NCI-H748 treated with DMSO at 0.1 percent for 48 hours (cell line): ENCODE measurements at regions not wholly inside any gene's neighbourhood (a gene's known extent, or its start where the extent isn't known, plus 50 kb on each side); places are given as distances from the start of the nearest gene placed in this dataset.

ENCODE experiments used
- DNase-seq: peaks from one replicate; lab custom pipeline; 2025; lab: John Stamatoyannopoulos, UW

DNA sequence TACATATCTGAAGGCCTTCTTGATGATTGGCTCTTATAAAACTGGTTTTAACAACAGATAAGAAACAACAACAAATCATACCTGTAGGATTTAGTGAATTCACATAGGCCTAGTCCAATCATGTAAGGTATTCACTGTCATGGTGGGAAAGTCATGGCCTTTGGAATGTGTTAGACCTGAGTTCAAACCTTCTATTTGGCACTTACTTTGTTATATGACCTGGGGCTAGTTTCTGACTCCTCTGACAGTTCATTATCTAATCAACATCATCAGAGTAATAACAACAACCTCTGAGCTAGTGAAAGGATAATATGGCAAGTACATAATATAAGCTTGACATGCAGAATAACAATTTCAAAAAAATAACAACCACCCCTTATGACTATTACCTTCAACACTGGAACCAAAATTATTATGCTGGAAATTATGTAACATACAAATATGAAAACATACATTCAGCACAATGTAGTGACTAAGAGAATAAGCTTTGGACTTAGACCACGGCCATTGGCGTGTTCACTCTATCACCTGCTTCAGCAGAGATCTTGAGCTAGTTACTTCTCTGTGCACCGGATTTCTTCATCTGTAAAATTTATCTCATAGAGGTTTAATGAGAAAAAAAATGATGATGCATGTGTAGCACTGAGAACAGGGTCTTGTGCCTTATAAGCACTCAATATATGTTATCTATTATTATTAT is 597.6 kb downstream of the LMO4 start:
- DNase-seq: no peak

DNA sequence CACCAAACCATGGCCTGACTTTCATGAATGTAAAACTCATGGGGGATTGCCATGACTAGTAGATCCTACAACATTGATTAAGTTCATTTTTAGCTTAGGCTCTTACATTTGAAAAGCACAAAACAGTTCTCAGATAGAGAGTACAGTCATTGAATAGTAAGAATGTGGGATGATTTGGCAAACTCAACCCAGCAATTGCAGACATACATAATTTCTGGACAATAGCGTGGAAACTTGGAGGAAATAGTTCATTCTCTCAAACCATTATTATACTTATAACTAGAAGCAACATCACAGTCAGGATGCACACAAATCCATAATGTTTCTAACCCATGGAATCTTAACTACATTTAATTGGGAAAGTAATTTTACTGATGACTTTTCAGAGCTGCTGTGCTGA is 598.2 kb downstream of the LMO4 start:
- DNase-seq: no peak

DNA sequence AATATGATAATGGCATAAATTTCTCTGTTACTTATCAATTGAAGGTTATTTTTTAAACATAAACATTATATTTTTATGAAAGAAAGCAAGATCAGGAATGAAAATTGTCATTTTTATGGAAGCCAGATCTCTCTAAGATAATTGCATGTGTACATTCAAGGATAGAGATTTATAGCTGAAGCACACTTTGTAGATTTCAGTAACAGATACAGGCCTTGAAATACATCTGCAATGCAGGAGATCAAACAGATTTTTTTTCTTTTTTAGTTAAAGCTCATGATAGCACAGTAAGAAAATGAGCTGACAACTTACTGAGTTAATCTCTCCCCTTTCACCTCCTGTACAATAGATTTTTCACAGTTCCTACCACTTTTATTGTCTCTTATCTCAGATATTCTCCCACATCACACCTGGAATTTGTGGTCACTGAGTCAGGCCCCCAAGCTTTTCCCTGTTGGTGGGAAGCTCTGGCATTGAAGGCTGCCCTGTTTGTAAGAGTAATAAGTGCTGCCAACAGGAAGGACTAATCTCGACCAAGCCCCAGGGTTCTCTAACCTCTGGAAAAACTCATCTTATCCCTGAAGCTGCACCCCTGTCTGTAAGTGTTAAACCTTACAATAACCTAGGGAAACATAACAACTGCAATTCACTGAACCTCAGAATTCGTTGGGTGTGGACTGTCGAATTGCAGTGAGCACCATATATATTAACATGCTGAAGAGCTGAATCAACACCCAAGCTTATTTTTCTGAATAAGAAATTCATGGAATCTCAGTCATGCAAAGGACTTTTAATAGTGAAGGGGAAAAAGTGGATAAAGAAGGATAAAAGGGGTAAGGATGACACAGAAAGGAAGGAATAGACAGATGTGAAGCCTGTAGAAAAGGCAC is 599.0 kb downstream of the LMO4 start:
- no peak for DNase-seq

DNA sequence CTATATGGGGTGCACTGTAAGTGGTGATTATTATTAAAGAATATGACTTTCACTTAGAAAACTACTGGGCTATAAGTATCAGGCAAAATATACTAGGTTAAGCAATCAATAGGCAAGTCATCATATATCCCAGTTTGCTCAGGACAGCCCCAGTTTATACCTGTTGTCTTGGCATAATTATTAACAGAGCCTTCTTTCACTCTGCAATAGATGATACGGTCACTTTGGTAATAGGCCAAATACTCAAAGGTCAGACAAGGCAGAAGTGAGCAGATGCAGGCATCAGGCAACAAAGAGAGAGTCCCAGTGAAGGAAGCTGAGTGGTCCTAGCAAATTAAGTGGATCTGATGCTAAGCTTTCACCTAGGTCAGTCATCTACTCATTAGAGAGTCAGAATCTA is 599.9 kb downstream of the LMO4 start:
- no peak for DNase-seq

DNA sequence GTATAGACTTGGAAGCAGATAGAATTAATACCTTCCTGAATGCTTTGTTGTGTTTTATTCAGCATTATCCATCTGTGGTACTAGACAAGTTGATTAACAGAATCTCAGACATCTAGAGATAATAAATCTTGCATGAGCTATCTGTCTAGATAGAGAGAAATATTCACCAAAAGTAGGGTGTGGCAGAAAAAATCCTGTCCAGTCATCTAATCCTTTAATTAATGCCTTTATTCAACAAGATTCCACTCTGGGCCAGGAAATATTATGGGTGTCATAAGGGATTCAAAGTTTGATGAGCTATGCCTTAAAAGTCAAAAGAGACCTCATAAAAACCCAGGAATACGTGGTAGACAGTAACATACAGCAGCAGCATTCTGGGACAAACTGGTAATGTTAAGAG is 601.2 kb downstream of the LMO4 start:
- DNase-seq: no peak

DNA sequence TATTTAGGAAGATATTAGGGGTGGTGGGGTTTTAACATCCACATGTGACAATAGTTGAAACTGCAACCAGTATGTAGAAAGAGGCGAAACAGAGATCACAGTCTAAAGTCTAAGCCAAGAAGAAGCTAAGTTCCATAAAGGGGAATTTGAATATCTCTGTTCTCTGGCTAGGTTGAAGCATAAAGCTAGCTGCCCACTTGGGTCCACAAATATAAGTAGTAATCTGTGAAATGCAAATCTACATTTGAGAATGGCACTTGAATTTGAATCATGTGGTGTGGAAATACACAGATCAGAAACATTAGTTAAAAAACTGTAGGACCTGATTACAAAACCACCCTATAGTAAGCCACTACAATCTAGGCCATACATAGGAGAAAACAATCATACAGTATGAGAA is 602.1 kb downstream of the LMO4 start:
- no peak for DNase-seq

DNA sequence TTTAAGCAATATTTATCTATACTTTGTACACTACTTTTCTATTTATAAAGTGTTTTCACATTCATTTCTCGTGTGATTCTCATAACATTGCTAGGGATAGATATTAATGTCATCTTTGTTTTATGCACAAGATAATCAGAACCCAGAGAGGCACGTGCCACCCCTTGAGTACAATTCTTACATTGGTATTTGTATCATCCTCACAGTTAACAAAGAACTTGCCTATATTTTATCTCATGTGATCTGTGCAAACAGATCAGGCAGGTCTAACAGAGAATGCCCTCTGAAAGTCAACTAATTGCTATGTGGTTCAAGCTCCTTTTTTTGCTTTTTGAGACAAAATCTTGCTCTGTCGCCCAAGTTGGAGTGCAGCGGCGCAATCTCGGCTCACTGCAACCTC is 604.5 kb downstream of the LMO4 start:
- DNase-seq: no peak

DNA sequence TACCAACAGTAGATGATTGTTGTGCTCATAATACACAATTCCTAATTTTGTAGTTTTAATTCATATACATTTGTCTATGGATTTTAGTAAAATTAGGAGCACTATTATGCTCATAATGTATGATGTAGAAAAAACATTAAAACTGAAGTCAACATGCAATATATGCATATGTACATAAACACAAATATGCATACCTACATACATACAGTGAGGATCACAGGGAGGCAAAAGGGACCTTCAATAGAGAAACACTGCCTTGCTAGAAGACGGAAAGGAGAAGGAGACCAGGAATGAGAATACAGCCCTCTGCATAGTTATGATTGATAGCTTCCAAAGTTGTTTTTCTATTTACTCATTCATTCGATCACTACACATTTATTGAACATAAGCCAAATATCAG is 606.5 kb downstream of the LMO4 start:
- no peak for DNase-seq

DNA sequence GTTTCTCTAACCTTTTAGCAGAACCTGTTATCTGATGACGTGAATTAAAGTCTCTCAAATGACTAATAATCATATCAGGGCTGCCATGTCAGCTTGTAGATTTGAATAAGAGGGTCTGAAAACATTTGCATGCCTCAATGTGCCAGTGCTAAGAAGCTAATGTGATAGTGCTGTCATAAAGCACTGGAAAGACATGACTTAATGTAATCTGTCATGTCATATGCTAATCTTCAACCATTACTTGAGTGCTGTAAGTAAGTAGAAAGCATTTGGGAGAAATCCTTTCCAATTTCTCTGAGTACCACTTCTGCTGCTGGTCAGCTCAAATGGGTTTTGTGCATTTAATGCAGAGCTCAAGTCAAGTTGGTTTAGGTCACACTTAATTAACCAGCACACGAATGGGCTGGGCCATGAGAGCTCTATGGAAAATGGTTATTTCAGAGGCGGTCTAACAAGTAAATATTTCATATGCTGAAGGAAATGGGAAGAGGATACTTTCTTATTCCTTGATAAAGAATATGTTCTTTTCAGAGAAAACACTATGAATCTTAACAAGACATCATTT is 609.2 kb downstream of the LMO4 start:
- no peak for DNase-seq

DNA sequence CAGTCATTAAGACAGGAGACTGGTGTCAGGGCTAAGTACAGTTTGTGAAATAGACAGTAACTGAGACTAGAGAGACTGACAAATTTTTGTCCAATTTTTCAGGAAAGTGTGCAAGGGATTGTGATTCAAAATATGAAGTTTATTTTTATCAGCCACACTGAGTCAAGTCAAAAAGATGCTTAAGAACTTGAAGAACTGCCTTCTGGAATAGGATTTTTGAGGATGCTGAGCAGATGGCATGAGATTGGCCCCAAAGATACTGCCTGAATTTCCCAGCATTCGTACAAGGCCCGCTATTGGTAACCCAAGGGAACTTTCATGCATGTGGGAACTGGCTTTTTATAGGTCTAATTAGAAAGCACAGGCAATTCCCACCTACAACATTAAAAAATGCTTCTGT is 610.0 kb downstream of the LMO4 start:
- no peak for DNase-seq

DNA sequence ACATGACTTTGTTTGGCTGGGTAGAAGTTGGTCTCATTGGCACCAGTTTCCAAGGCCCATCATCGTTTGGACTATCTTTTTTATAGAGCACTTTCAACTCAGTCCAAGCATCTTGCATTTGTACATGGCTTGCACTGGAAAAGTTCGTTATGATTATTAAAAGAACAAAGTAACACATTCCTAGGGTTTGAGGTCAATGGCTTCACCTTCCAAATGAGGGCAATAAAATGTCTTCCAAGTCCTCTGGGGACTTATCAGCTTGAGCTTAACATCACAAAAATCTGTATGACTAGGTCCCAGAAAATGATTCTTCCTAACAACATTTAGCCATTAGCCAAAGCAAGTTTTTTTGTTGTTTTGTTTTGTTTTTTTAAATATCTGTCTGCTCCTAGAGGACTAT is 610.8 kb downstream of the LMO4 start:
- DNase-seq: no peak

DNA sequence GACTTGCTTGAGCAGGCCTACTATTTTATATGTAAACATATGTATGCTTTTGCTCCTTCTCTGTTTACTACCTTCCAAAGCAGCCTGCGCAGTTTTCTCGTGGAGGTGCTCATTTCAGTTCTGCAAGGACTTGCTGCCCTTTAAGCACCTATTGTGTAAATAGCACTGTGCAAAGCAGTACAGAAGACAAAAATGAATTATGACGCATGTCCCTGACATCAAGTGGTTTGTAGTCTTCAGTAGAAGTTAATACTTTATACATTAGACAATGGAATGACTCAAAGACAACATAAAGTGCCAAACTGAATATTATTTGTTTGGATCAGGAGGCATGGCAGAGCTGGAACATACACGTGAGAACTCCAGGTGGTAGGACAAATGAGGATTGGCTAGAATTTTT is 611.7 kb downstream of the LMO4 start:
- no peak for DNase-seq

DNA sequence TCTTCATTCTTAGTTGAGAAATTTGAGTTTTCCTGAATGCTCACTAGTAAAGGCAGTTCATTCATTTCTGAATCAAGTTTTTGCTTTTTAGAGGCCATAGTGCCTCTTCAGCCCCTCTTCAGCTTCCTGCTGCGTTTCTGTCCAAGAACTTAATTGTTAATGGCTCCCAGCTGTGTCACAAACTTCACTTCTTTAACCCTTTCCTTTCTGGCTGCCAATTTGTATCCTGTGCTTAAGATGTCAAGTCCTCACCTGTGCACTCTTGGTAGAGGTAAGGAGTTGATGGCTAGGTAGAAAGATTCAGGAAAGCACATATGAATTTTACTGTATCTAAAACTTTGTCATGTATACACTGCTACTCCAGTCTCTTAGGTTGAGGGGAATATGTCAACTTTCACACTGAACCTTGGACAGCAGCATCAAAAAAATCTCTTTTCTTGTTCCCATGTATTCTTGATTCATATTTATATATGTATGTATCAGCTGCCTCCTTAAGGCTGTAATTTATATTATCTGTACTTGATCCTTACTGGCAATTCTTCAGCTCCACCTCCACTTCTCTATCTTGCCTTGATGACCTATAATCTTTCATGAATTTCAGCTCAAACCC is 612.8 kb downstream of the LMO4 start:
- DNase-seq: no peak

DNA sequence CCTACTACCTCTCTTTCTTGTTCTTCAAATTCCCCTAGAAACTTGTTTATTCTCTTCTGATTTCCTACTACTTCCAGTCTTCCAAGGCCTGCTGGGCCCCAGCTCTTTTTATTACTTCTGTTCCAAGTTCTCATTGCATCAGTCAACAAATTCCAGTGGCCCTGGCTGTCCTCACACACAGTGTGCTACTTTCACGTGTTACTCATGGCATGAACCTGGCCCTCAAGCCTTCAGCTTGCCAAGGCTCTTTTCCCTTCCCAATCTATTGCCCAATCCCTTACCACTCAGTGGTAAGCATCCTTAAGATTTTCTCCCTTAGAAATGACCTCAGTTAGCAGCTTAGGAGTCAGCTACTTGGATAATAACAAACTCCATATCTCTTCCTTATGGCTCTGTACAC is 613.5 kb downstream of the LMO4 start:
- no peak for DNase-seq

DNA sequence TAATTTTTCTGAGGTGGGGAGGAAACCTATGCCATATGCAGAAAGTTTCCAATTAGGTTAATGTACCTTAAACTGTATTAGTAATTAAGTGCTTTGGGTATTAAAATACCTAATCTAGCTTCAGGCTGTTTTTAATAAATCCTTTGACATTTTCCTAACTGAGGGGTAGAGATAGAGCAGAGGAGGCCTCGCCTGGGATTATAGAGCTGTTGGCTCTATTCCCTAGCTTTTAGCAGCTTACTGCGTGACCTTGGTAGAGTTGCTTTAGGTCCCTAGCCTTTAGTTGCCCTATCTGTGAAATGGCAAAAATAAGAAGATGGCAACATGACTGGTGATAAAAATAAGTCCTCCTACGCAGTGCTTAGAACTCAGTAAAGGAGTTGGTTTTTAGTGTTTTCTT is 621.0 kb downstream of the LMO4 start:
- DNase-seq: no peak

DNA sequence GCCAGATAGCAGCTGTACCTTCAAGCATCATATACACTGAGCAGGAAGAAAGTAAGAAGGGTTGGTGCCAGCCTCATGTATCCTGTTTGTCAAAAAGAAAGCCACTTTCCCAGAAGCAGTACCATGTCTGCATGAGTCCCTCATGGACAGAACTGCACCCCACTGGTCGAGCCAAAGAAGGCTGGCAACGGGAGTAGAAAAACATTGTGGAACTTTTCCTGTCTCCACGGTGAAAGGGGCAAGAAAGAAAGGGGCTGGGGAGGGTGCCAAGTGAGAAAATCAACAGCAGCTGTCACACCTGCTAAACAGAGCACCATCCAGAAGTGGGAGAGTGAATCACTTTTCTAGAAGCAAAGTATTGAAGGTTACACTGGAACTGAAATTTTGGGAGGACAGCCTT is 621.7 kb downstream of the LMO4 start:
- DNase-seq: no peak

DNA sequence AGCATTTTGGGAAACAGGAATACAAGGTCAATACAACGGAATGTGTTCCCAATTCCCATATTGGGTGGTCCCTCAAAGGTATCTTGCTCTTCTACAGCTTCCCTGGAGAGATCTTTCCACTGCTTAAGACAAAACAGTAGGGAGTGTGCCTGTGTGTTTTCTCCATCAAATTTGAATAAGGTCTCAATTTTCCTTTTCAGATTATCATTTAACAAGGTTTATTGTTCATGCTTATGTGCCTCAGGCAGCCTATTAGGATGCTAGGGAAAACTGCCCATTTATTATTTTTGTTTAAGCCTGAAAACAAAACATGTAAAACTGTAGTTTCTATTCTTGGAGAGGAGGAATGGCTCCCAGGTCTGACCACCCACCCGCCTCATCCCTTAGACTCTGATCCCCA is 622.7 kb downstream of the LMO4 start:
- DNase-seq: no peak

DNA sequence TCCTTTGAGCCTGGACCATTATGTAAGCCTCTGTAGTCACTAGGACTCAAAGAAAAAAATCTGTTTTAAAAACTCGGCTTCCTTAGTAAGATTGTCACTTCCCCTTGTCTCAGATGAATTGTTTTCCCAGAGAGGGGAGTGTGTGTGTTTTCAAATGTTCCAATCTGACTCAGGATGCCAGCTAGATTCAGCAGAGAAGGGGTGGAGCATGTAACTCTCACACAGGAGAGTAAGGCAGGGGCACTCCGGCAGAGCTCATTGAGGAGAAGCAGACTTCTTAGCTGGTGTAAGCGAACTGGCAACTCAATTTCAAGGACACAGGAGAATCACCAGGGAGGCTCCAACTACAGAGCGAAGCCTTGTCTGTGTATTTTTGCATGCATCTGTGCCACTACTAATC is 623.2 kb downstream of the LMO4 start:
- no peak for DNase-seq

DNA sequence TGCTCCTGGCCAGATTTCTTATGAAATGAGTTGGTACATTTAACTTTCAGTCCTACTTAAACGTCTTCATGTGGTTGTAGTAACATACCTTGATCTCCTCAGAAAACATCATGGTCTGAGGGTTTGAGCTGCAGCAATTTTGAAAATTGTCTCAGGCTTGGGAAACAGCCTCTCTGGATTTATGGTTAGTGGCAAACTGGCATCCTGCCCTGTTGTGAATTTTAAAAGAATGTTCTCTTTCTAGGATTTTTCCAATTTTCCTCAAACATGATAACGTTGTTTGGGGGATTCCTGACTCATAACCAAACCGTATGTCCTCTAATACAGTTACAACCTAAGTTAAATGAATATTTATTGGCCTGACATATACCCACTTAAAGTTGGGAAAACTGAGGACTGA is 624.4 kb downstream of the LMO4 start:
- DNase-seq: no peak

DNA sequence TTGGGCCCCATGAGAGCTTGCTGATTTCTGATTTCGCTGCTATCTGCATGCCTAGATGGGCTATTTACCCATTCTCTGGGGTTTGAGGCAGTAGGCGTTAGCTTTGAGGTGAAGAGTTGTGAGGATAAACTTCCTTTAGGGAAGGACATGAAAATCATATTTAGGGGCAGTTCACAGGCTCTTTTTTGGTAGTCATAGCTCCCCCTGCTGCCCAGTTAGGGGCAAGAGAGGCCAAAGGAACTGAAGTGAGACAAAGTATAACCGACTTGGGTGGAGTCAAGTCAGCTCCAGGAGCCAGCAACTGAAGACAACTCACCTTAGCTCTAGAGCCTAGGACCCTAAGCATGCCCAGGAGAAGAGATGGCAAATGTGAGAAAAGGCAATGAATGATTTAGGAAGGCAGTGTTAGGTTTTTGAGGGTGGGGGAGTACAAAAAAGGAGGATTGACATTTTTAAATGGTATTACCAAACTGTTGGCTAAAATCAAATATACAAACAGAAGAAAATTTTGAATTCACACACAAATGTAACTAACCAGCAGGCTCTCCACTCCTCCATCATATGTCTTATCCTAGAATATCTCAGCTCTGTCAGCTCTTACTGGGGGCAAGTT is 625.2 kb downstream of the LMO4 start:
- DNase-seq: peak; percentile 37

DNA sequence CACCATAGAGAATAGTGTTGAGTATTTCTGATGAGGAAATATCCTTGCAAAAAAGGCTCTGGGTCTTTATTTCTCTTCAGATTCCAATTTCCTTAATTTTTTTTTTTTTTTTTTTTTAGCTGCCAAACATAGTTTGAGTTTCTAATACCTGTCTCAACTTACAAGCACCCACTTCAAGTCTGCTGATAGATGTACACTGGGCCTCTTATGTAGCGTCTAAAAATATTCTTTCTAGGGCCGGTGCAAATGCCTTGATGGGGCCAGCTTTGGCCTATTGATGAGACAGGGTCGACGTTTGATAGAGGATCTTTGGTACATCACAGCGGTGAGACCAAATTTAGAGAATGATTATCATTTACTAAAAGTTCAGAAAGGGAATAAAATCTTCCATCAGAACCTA is 626.4 kb downstream of the LMO4 start:
- no peak for DNase-seq

DNA sequence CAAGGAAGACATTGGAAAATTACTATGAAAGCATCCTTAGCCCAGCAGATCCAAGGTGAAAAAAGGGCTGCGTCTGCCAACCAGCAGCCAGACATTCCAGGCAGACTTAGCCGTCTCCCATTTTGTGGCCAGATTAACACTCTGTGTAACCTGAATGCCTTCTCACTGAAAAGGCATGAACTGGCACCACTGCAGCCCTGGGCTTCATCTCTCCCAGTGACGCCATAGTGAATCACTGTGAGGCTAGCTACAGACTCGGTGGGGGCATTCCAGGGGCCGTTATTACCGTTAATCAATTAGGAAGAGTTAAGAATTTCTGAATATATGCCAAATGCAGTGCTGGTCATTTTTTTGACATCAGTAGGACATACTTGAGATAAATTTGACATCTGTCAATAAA is 627.4 kb downstream of the LMO4 start:
- DNase-seq: no peak

DNA sequence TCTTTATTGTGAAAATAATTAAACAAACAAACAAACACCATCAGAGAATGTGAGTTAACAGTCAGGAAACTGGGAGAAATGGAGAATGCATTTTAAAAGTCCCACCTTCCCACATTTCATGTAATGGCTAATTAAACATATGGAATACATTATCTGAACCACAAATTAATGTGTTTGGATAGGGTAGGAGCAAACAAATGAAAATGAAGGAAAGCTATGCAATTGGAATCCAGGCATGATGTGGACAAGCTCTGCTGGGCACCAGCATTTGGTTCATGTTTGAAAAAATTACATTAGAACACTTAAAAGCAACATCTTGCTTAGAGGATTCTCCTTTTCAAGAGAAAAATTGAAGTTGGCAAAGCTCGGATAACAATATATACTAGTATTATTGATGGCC is 628.1 kb downstream of the LMO4 start:
- no peak for DNase-seq
